Neural cell (in vitro differentiated cells): ENCODE measurements at regions not wholly inside any gene's neighbourhood (a gene's known extent, or its start where the extent isn't known, plus 50 kb on each side); places are given as distances from the start of the nearest gene placed in this dataset.

Experiments used
- H2AFZ ChIP-seq: fragments of 200-600, 300-800 bp; sonication (generic), shearing (Covaris generic); 2 replicates; pipeline ENCODE4 v1.6.0; 2014; ENCODE audit warnings: low read depth, mild to moderate bottlenecking, antibody characterized with exemption, low read length, moderate library complexity
- H3F3A ChIP-seq: fragments of 200-600 bp; shearing (Covaris generic); 2 replicates; pipeline ENCODE4 v1.6.1; 2016; ENCODE audit warnings: mild to moderate bottlenecking, moderate library complexity, mixed read lengths, antibody characterized with exemption, low read length; ENCODE audit not compliant: insufficient read depth, poor library complexity, severe bottlenecking
- H3K27ac ChIP-seq: fragments of 200-600, 300-800 bp; sonication (generic), shearing (Covaris generic); 2 replicates; pipeline ENCODE4 v1.5.1; 2014; ENCODE audit warnings: mild to moderate bottlenecking, low read length, moderate library complexity
- H3K27me3 ChIP-seq: fragments of 300-800, 200-600 bp; sonication (generic), shearing (Covaris generic); 2 replicates; pipeline ENCODE4 v1.6.0; 2014; ENCODE audit warnings: mild to moderate bottlenecking, low read depth, low read length, moderate library complexity; ENCODE audit not compliant: insufficient read depth
- H3K36me3 ChIP-seq: fragments of 300-800, 200-600 bp; sonication (generic), shearing (Covaris generic); 2 replicates; pipeline ENCODE4 v1.5.1; 2014; ENCODE audit warnings: mild to moderate bottlenecking, antibody characterized with exemption, low read length, moderate library complexity; ENCODE audit not compliant: insufficient read depth
- H3K4me2 ChIP-seq: fragments of 300-800, 200-600 bp; sonication (generic), shearing (Covaris generic); 2 replicates; pipeline ENCODE4 v1.6.0; 2014; ENCODE audit warnings: mild to moderate bottlenecking, low read length
- H3K4me3 ChIP-seq: fragments of 300-800, 200-600 bp; sonication (generic), shearing (Covaris generic); 2 replicates; pipeline ENCODE4 v1.5.1; 2014; ENCODE audit warnings: mild to moderate bottlenecking, low read length, moderate library complexity
- H3K79me2 ChIP-seq: fragments of 200-600 bp; shearing (Covaris generic); replicated peaks from 2 replicates; pipeline ENCODE4 v1.6.0; 2014; ENCODE audit warnings: mild to moderate bottlenecking, low read length, moderate library complexity; ENCODE audit not compliant: insufficient read depth
- H3K9ac ChIP-seq: fragments of 300-800, 200-600 bp; sonication (generic), shearing (Covaris generic); 2 replicates; pipeline ENCODE4 v1.6.1; 2016; ENCODE audit warnings: mild to moderate bottlenecking, low read length, mixed read lengths
- H3K9me2 ChIP-seq: fragments of 200-600 bp; shearing (Covaris generic); 2 replicates; pipeline ENCODE4 v1.6.1; 2016; ENCODE audit warnings: mild to moderate bottlenecking, low read length, mixed read lengths; ENCODE audit not compliant: insufficient read depth
- H3K9me3 ChIP-seq: fragments of 200-600, 300-800 bp; sonication (generic), shearing (Covaris generic); 2 replicates; pipeline ENCODE4 v1.6.1; 2016; ENCODE audit warnings: mild to moderate bottlenecking, mixed run types, low read length, moderate library complexity, mixed read lengths
- H4K20me1 ChIP-seq: fragments of 200-600 bp; shearing (Covaris generic); 2 replicates; pipeline ENCODE4 v1.6.1; 2016; ENCODE audit warnings: mild to moderate bottlenecking, mixed run types; ENCODE audit not compliant: insufficient read depth
- CTCF ChIP-seq: fragments of 450-650 bp; IDR thresholded peaks from 2 replicates; pipeline ENCODE4 v1.5.1; 2014; ENCODE audit warnings: antibody characterized with exemption, mild to moderate bottlenecking, moderate library complexity; ENCODE audit not compliant: poor library complexity, severe bottlenecking
- EP300 ChIP-seq: fragments of 450-650 bp; conservative IDR thresholded peaks from 2 replicates; pipeline ENCODE4 v1.6.1; 2014; ENCODE audit warnings: antibody characterized with exemption, mild to moderate bottlenecking, moderate library complexity; ENCODE audit not compliant: poor library complexity, severe bottlenecking
- EZH2 ChIP-seq: fragments of 200-600, 300-800 bp; shearing (Covaris generic), sonication (generic); IDR thresholded peaks from 2 replicates; pipeline ENCODE4 v1.6.1; 2014; ENCODE audit warnings: antibody characterized with exemption, low read length, borderline replicate concordance, mild to moderate bottlenecking; ENCODE audit not compliant: insufficient read depth, poor library complexity, severe bottlenecking
- MXI1 ChIP-seq: fragments of 450-650 bp; conservative IDR thresholded peaks from 2 replicates; pipeline ENCODE4 v1.6.1; 2014; ENCODE audit warnings: antibody characterized with exemption, mild to moderate bottlenecking; ENCODE audit not compliant: poor library complexity, severe bottlenecking
- POLR2AphosphoS5 ChIP-seq: IDR thresholded peaks from 2 replicates; pipeline ENCODE4 v1.6.1; 2012
- RAD21 ChIP-seq: fragments of 450-650 bp; conservative IDR thresholded peaks from 2 replicates; pipeline ENCODE4 v1.6.1; 2014; ENCODE audit warnings: antibody characterized with exemption, mild to moderate bottlenecking, moderate library complexity
- SMC3 ChIP-seq: fragments of 450-650 bp; conservative IDR thresholded peaks from 2 replicates; pipeline ENCODE4 v1.6.1; 2014; ENCODE audit warnings: antibody characterized with exemption, mild to moderate bottlenecking, moderate library complexity; ENCODE audit not compliant: poor library complexity
- TAF1 ChIP-seq: IDR thresholded peaks from 2 replicates; pipeline ENCODE4 v1.6.1; 2012; ENCODE audit warnings: low read depth
- TF ChIP-seq, protein P1 (sequence below): IDR thresholded peaks from 2 replicates; pipeline ENCODE4 v1.6.1; 2012; ENCODE audit warnings: borderline replicate concordance

DNA sequence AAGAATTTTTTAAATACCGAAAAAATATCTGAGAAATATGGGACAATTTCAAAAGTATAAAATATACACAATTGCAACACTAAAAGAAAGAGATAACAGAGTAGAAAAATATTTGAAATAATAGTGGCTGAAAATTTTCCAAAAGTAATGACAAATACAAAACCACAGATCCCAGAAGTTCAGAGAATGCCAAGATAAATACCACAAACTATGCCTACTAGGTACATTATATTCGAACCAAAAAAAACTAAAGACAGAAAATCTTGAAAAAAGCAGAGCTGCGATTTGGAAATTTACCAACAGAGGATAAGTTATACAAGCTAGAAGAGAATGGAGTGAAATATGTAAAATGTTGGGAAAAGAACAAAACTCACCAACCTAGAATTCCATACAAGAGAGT, 191.3 kb upstream of the ELAC2 start:
- no peak overlapping the region for H3K4me2 ChIP-seq
- H3K9ac ChIP-seq, result no peak overlapping the region
- H3K36me3 ChIP-seq, result no peaks in the 10 kb centered on the region
- no peaks in the 10 kb centered on the region for H3K9me3 ChIP-seq
- H3F3A ChIP-seq, result no peaks in the 10 kb centered on the region
- H3K4me3 ChIP-seq, result no peak overlapping the region
- no peaks in the 10 kb centered on the region for H3K79me2 ChIP-seq
- no peaks in the 10 kb centered on the region for H3K27me3 ChIP-seq
- TF ChIP-seq RAD21, result no peak
- TF ChIP-seq TAF1, result no peak
- no peak for TF ChIP-seq CTCF
- TF ChIP-seq, protein P1, sequence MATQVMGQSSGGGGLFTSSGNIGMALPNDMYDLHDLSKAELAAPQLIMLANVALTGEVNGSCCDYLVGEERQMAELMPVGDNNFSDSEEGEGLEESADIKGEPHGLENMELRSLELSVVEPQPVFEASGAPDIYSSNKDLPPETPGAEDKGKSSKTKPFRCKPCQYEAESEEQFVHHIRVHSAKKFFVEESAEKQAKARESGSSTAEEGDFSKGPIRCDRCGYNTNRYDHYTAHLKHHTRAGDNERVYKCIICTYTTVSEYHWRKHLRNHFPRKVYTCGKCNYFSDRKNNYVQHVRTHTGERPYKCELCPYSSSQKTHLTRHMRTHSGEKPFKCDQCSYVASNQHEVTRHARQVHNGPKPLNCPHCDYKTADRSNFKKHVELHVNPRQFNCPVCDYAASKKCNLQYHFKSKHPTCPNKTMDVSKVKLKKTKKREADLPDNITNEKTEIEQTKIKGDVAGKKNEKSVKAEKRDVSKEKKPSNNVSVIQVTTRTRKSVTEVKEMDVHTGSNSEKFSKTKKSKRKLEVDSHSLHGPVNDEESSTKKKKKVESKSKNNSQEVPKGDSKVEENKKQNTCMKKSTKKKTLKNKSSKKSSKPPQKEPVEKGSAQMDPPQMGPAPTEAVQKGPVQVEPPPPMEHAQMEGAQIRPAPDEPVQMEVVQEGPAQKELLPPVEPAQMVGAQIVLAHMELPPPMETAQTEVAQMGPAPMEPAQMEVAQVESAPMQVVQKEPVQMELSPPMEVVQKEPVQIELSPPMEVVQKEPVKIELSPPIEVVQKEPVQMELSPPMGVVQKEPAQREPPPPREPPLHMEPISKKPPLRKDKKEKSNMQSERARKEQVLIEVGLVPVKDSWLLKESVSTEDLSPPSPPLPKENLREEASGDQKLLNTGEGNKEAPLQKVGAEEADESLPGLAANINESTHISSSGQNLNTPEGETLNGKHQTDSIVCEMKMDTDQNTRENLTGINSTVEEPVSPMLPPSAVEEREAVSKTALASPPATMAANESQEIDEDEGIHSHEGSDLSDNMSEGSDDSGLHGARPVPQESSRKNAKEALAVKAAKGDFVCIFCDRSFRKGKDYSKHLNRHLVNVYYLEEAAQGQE, result no peak
- no peak for TF ChIP-seq POLR2AphosphoS5
- TF ChIP-seq MXI1, result no peak
- TF ChIP-seq EZH2, result no peak
- TF ChIP-seq SMC3, result no peak
- no peak for TF ChIP-seq EP300
- no peaks in the 10 kb centered on the region for H3K9me2 ChIP-seq
- H3K27ac ChIP-seq, result no peak overlapping the region
- H2AFZ ChIP-seq, result no peak overlapping the region
- H4K20me1 ChIP-seq, result no peaks in the 10 kb centered on the region

DNA sequence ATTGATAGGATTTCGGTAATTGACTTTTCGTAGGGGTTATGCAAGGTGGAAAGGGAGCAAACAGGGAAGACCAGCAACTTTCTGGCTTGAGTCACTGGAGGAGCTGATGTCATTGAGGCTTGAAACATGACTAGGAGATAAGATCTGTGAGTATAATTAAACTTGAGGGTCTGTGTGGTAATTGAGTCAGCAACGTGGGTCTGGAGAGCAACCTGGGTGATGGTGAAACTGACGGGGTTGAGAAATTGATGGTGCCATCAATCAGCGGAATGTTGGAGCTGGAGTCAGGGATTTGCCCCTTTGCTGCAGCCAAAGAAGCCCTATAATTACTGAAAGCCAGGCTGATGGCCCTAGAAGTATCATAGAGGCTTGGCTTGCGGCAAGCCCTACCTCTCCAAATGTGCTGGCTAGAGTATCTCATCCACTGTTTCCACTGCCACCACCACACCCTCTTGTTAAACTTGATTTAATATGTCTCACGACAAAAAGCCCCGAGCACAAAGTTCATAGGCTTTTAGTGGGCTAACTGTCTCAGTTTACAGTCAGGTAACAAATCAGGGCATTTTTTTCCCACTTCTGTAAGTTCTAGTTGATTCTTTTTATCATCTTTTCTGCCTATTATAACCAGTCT, 186.9 kb upstream of the ELAC2 start:
- H3K27ac ChIP-seq, result no peak overlapping the region
- H3K4me3 ChIP-seq, result no peak overlapping the region
- H3K9ac ChIP-seq, result no peak overlapping the region
- TF ChIP-seq EP300 (no peak), MXI1 (no peak), EZH2 (no peak), RAD21 (no peak), CTCF (no peak), TAF1 (no peak), SMC3 (no peak), POLR2AphosphoS5 (no peak)
- TF ChIP-seq, protein P1, result no peak
- no peaks in the 10 kb centered on the region for H3K9me3 ChIP-seq
- no peaks in the 10 kb centered on the region for H3F3A ChIP-seq
- no peak overlapping the region for H2AFZ ChIP-seq
- no peaks in the 10 kb centered on the region for H3K27me3 ChIP-seq
- H3K4me2 ChIP-seq, result no peak overlapping the region
- H3K79me2 ChIP-seq, result no peaks in the 10 kb centered on the region
- H3K9me2 ChIP-seq, result no peaks in the 10 kb centered on the region
- H3K36me3 ChIP-seq, result no peaks in the 10 kb centered on the region
- H4K20me1 ChIP-seq, result no peaks in the 10 kb centered on the region
